Inferior parietal cortex (tissue), 1 donor: ENCODE measurements at regions not wholly inside any gene's neighbourhood (a gene's known extent, or its start where the extent isn't known, plus 50 kb on each side); places are given as distances from the start of the nearest gene placed in this dataset.
"Not testable (repeated sequence)": the region's sequence is repeated elsewhere in the genome, so short reads cannot be mapped to it uniquely, and the experiment has no call there.

ENCODE experiments used
- DNase-seq: peaks from one replicate; pipeline ENCODE4 v3.0.0-alpha.2; 2016; ENCODE audit errors: extremely low spot score

DNA sequence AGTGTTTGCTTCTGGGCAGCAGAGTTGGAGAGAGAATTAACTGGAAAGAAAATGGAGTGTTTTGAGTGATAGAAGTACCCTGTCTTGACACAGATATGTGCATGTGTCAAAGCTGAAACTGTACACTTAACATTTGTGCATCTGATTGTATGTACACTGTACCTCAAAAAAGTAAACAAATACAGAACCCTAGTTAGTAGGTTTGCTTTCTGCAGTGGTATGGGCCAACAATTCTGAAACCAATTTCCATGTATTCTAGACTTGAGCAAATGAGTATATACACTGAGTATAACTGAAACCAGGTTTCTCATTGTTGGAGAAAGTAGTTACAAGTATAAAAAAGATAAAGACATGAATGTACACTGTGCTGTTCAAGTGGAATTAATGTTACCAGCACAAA, 52.4 kb downstream of the ELAPOR2 start:
- DNase-seq, result no peak

DNA sequence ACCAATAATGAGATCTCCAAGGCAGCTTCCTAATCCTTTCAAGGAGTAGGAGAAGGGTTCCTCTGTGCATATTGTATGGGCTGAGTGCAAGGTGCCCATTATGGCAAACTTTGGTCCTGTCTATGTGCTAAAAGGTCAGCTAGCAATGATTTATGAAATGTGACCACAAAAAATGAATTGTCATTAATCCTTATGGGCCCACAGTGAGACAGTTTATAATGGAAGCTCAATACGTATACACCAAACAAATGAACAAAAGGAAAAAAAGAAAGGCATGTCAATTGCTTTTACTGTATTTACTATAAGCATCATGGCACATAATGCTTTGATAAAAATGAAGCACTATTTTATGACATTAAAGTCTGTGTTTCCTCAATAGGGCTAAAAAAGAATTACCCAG, 54.5 kb downstream of the ELAPOR2 start:
- no peak for DNase-seq

DNA sequence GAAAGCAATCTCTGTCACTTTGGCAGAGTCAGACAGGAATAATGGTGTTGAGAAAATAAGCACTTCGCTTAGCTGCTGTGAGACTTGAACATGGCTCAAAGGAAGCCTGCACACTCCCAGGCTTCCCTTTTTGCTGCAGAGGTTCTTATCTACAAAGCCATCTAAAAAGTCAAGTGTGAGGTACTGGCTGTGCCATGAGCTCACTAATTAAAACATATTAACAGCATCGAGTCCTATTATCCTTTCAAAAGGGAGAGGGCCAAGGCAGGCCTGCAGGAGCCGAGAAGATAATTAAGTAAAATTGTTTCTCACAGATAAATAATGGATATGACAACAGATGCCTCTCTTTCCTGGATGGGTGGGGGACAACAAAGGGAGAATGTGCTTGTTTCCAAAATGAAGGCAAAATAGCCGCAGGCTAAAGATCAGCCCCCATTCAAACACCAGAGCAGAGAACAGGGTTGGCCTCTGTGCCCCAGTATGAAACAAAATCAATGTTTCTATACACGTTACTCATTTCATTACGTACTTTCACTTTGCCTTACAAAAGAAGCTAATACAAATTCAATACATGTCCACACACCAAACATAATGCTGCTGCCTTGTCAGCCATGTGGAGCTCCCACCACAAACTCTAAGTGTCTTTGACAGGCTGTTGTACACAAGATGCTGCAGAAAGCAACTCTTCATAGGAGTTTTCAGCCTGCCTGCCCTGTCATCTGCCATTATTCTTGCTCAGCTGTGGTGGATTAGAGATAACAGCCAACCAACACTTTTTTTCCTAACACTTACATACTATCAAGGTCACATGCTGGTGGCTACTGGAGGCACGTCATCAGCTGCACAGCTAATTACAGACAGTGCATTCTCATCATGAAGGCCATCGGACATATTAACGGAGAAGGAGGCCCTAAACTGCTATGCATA, 55.3 kb downstream of the ELAPOR2 start:
- peak; percentile 61 for DNase-seq

DNA sequence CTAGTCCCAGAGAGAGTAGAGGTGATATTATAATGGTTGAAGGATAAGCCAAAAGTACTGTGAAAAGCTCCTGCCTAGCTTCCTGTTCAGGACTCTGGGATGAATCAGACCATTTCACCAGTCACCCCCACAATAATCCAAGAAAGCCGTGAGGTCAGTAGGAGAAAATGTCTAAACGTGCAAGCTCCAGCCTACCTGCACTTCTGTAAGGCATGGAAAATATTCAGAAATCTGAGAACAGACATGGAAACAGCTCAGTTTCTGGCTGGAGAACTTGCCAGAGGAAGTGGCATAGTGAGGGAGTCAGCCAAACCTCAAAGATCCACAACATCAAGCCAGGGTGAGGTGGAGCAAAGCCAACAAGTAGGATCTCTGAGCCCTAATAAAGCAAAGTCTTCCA, 58.2 kb downstream of the ELAPOR2 start:
- no peak for DNase-seq

DNA sequence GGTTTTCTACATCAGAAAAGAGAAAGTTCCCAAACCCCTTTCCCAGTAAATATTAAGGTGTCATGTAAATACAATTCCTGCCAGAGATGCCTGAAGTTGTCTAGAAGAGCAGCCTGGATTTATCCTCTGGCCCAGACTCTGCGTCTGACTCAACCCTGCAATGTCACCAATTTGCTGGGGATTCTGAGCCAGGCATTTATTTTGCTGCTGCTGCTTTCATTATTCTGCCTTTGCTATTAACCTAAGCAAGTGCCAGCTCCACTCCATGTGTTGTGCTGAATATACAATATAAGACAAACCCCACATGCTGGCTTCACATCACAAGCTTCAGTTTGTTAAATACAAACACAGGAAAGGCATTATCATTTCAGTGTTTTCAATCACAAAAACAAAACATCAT, 59.1 kb downstream of the ELAPOR2 start:
- no peak for DNase-seq

DNA sequence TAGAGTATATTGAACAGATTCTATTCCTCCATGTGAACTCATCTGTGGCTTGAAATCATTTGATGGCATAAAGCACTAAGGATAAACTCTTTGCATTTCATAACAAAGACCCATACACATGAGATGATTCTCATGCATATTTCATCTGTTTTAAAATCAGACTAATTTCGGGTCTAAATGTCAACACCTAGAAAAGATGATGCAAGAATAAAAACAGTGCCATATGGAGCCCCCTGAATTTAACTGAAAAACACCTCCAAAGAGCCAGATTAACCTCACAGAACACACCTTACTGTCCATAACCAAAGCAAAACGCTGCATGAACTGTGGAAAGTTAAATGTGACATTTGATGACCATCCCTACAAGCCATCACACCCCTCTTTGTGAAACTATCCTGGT, 59.7 kb downstream of the ELAPOR2 start:
- DNase-seq, result no peak

DNA sequence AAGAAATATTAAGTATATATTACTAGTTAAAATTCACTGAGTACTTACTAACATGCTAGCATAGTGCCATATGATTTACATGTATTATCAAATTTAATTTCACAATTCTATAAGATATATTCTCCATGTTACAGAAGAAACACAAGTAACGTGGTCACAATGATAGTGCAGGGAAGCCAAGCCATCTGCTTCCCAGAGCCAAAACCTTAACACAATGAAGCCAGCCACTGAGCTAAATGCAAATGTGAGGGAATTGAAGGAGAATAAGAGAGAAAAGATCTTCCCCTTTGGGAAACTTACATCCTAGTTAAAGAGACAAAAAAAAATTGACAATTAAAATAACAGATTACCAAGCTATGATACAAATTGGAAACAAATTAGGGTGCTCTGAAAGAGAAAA, 63.6 kb downstream of the ELAPOR2 start:
- DNase-seq, result no peak

DNA sequence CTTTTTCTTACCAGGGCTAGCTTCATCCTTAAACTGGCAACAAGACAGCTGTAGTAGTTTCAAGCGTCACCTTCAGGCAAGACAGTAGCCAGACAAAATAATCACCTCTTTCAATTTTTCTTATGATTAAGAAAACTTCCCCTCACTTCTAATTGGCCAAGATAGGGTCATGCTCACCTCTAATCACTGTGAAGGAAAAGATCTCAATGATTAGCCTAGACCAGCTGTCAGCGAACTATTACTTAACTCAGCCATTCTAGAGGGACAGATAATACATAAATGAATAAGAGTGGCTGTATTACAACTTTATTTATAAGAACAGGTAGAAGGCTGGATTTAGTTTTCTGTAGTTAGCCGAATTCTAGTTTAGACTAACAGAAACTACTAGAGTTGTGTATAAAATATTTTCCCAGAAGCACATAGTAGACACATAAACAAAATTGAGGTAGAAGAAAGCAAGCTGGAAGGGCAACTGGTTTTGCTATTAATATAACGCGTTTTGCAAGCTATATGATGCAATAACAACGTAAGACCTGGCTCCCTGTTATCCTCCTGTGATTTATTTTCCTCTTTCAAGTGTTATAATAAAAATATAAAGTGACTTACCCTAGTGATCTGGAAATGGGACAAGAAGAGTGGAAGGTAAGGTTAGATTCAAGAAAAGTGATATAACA, 64.3 kb downstream of the ELAPOR2 start:
- DNase-seq, result no peak

DNA sequence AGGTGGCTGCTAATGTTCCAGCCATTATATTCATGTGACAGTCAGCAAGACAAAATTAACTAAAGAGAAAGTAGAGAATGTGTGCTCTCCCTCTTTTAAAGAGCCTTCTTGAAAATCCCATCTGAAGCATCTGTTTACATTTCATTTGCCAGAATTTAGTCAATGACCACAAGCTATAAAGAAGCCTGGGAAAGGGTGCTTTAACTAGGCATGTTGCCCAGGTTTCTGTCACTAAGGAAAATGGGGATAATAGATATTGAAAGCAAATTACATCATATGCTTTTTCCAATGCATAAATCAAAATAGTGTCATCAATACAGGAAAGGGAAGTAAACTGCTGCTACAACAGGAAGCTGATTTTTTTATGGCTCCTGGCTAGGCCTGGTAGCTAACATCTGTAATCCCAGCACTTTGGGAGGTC, 67.7 kb downstream of the ELAPOR2 start:
- DNase-seq, result no peak

DNA sequence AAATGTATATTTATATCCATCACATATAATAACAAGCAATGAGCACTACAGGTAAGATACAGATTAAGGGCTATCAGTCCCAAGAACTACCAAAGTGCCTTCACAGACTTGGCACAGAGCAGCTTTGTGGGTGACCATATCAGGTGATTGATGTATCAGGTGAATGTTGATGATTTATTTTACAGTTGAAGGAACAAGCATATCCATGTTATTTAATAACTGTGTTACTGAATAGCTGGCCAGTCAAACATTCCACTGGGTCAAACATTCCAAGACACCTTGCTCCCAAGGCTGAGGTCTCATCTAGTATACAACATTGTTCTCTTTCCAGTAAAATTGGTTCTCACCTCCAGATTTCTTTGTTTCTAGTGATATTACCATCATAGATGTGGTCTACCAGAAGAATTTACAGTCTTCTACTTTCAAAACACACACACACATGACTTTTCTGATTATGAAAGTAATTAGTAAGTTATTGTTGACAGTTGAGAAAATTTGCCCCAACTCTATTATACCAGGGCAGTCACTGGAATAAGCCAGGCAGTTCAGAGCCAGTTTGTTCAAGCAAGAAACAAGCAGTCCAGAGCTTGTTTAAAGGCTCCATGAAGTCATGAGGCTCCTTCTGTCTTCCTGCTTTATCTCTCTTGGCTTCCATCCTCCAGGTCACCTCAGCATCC, 68.2 kb downstream of the ELAPOR2 start:
- DNase-seq, result no peak

DNA sequence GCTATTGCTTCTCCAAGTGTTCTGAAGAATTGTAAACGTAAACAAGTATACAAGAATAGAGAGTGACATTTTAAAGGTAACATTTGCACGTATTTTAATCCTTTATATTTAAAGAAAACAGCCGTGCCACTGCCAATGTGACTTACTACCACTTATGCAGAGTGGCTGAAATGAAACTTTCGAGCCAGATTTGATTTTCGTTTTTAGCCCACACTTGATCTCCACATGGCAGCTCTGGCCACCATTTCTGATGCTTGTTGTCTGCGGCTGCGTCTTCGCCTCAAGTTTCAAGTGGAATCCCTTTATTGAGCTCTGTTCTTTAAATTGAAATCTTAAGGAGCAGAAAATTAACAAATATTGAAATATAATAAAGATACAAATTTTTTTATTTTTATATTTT, 70.0 kb downstream of the ELAPOR2 start:
- no peak for DNase-seq

DNA sequence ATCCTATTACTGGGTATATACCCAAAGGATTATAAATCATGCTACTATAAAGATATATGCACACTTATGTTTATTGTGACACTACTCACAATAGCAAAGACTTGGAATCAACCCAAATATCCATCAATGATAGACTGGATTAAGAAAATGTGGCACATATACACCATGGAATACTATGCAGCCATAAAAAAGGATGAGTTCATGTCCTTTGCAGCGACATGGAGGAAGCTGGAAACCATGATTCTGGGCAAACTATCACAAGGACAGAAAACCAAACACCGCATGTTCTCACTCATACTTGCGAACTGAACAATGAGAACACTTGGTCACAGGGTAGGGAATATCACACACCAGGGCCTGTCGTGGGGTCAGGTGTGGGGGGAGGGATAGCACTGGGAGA, 71.6 kb downstream of the ELAPOR2 start:
- DNase-seq, result not testable (repeated sequence)

DNA sequence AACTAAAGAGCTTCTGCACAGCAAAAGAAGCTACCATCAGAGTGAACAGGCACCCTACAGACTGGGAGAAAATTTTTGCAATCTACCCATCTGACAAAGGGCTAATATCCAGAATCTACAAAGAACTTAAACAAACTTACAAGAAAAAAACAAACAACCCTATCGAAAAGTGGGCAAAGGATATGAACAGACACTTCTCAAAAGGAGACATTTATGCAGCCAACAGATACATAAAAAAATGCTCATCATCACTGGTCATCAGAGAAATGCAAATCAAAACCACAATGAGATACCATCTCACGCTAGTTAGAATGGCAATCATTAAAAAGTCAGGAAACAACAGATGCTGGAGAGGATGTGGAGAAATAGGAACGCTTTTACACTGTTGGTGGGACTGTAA, 72.1 kb downstream of the ELAPOR2 start:
- not testable (repeated sequence) for DNase-seq

DNA sequence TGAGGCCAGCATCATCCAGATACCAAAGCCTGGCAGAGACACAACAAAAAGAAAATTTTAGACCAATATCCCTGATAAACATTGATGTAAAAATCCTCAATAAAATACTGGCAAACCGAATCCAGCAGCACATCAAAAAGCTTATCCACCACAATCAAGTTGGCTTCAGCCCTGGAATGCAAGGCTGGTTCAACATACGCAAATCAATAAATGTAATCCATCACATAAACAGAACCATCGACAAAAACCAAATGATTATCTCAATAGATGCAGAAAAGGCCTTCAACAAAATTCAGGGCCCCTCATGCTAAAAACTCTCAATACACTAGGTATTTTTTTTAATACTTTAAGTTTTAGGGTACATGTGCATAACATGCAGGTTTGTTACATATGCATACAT, 74.1 kb downstream of the ELAPOR2 start:
- DNase-seq, result not testable (repeated sequence)

DNA sequence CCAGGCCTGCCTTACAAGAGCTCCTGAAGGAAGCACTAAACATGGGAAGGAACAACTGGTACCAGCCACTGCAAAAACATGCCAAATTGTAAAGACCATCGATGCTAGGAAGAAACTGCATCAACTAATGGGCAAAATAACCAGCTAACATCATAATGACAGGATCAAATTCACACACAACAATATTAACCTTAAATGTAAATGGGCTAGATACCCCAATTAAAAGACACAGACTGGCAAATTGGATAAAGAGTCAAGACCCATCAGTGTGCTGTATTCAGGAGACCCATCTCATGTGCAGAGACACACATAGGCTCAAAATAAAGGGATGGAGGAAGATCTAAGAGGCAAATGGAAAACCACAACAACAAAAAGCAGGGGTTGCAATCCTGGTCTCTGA, 75.8 kb downstream of the ELAPOR2 start:
- not testable (repeated sequence) for DNase-seq

DNA sequence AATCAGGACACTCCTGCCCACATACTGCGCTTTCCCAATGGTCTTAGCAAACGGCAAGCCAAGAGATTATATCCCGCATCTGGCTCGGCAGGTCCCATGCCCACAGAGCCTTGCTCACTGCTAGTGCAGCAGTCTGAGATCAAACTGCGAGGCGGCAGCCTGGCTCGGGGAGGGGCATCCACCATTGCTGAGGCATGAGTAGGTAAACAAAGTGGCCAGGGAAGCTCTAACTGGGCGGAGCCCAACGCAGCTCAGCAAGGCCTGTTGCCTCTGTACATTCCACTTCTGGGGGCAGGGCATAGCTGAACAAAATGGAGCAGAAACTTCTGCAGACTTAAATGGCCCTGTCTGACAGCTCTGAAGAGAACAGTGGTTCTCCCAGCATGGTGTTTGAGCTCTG, 77.5 kb downstream of the ELAPOR2 start:
- DNase-seq, result not testable (repeated sequence)

DNA sequence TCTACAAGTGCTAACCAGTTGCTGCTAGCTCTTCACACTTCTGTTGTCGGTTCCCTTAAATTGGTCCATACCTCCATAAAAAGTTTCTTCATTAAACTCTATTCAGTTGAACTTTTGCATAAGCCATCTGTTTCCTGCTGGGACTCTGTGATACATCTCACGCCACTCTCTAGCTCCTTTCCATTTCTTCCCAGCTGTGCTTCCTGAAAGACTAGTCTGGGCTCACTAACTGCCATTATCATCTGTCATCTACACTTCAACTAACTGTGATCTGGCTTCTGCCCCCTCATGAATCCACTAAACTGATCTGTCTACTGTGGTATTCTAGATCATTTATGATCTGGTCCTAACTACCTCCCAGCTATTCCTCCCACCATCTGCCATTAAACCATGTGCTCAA, 78.3 kb downstream of the ELAPOR2 start:
- DNase-seq, result no peak

DNA sequence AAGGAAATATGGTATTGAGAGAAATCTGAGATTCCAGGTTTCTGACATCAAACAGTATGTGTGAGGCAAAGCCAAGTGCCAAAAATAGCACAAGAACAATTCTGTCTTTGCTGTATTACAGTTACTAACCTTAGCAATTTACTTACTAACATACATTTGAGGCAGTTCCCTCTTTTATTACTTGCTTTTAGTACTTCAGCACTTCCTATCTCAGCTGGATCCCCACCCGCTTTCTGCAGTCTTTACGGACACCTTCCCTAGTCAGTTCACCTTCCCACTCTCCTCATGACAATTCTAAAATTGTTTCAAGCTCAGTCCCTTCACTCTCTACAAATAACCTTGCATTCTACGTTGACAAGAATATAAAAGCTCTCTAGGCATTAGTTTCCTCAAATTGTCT, 79.2 kb downstream of the ELAPOR2 start:
- DNase-seq, result no peak

DNA sequence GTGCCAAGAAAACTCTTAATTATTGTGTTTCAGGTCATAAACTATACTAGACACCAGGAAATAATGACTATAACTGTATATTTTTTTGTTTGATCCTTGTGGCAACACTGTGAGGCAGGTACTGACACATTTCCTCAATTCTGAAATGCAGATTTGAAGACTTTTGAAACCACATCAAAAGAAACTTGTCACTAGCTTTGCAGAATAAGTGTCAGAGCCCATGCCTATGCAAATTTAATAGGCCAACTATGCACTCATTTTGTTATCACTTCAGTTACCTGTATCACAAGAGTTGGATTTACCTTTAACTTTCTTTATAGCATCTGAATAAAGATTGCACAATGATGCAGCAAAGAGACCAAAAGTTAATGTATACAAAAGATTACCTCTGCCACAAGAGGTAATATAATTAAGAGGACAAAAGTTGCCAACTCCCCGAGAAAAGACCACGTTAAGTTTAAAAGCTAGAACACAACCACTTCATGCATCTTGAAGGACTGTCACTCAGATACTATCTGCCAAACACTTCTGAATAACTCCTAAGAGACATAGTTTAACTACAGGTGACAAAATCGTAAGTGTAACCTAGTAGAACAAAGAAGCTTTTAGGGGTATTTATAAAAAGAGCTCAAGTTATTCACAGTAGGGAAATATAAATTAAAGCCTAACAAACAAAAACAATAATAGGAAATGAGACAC, 80.5 kb downstream of the ELAPOR2 start:
- no peak for DNase-seq

DNA sequence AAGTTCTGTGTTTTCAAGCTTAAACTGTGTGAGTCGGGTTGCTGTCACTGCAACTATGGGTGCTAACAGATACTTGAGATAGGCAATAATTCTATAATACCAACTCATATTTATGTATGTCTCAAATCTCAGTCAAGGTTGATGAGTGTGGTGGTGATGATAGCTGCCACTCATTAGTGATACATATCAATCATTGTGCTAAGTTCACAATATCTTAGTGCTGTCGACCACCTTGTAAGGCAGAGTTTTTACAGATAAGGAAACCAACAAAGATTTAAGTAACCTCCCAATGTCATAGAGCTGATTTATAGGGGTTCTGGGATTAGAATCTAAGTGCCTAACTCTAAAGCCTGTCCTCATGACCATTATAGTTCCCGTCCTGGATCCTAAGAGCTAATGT, 82.5 kb downstream of the ELAPOR2 start:
- no peak for DNase-seq

DNA sequence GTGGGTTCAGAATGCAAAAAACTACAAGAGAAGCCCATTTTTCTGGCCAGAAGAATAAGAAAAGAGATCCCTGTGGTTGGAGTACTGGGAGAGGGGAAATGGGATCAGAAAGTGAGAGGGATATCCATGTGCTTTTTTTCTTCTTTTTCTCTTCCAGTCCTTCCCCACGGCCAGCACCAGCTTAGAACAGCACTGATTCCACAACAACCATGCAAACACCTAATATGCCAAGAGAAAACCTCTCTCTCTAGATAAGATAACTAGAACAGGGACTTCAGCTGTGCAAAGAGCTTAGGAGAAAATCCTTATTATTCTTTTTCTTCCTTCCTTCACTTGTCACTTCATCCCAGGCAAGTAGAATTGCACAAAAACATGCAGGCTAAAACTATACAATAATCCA, 83.5 kb downstream of the ELAPOR2 start:
- DNase-seq, result no peak

DNA sequence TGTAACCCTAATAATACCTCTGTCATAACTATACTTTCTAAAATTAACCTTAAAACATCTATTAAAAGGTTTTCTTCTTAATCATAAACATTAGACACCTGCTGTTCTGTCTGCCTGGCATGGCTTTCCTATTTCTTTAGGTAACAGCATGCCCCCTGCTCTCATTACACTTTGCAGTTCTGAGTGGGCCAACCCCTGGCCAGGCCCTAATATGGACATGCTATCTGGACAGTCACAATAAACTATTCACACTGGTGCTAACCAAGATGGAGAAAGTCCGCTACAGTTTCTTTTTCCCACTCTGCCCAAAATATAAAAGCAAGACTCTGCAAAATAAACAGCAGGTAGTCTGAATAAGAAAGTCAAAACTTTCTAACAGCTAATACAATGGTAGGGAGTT, 84.0 kb downstream of the ELAPOR2 start:
- no peak for DNase-seq
